ENCODE measurements at regions not wholly inside any gene's neighbourhood (a gene's known extent, or its start where the extent isn't known, plus 50 kb on each side); places are given as distances from the start of the nearest gene placed in this dataset.

DNA sequence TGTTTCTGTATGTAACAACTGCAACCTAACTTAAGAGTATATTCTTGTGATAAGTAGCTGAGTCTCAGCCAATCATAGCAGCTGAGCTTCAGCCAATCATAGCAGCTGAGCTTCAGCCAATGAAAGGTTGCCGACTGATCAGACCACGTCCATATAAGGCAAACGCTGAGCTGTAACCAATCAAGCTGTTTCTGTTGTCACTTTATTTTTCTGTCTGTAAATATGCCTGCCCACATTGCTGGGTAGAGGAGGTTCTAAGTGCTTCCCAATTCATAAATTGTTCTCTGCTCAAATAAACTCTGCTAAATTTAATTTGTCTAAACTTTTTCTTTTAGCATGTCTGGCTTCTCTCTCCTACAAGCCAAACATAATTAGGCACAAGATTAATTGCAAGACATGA lies 231.5 kb upstream of the TCF4 start:
- Mint-ChIP-seq H3K27ac (no peak overlapping the region), H3K4me1 (no peaks in the 10 kb centered on the region), H3K27me3 (ENCODE audit: low read depth) (no peaks in the 10 kb centered on the region), H3K36me3 (ENCODE audit: insufficient read depth in 1 of 3, low read depth in 3 of 3) (no peaks in the 10 kb centered on the region), H3K9me3 (no peaks in the 10 kb centered on the region), H3K4me3 (no peak overlapping the region)
- Histone ChIP-seq H3K4me2 (ENCODE audit: insufficient read depth, insufficient read length, low read length) (no peak overlapping the region), H3K4ac (ENCODE audit: low read depth, low read length) (no peak overlapping the region), H3K9ac (ENCODE audit: extremely low read depth, insufficient read length, low read length) (no peak overlapping the region), H3K14ac (ENCODE audit: insufficient read depth, low read length) (no peak overlapping the region), H4K20me1 (ENCODE audit: control insufficient read depth, insufficient read depth, insufficient read length) (no peaks in the 10 kb centered on the region), H2BK120ac (ENCODE audit: low read depth, low read length, poor library complexity, severe bottlenecking) (no peak overlapping the region), H3K9me3 (ENCODE audit: control insufficient read depth, low read depth, low read length) (no peaks in the 10 kb centered on the region), H3K79me1 (ENCODE audit: insufficient read depth, low read depth, low read length, poor library complexity, severe bottlenecking) (no peaks in the 10 kb centered on the region), H3K18ac (ENCODE audit: insufficient read length, low read depth, low read length) (no peak overlapping the region), H2BK15ac (ENCODE audit: low read depth, low read length) (no peak overlapping the region), H3K4me1 (ENCODE audit: insufficient read depth, low read length) (no peaks in the 10 kb centered on the region), H3K23ac (ENCODE audit: insufficient read length, low read depth, low read length) (no peak overlapping the region), H3K56ac (ENCODE audit: insufficient read length, low read depth, low read length) (no peak overlapping the region), H2AFZ (ENCODE audit: low read length) (no peak overlapping the region), H4K8ac (replicated peaks; ENCODE audit: insufficient read length, low read depth, low read length) (no peak overlapping the region), H2AK5ac (ENCODE audit: insufficient read length, low read length) (no peak overlapping the region), H3K23me2 (ENCODE audit: insufficient read length, low read depth, low read length, poor library complexity, severe bottlenecking) (no peaks in the 10 kb centered on the region), H4K5ac (ENCODE audit: insufficient read length, low read depth, low read length) (no peak overlapping the region), H2BK12ac (ENCODE audit: insufficient read length, low read depth, low read length) (no peak overlapping the region), H2BK5ac (ENCODE audit: insufficient read length, low read length) (no peak overlapping the region), H4K91ac (ENCODE audit: insufficient read length, low read depth, low read length) (no peak overlapping the region), H2BK20ac (ENCODE audit: low read depth, low read length, poor library complexity, severe bottlenecking) (no peak overlapping the region), H3K27me3 (ENCODE audit: insufficient read depth, low read length) (no peaks in the 10 kb centered on the region), H3K27ac (ENCODE audit: insufficient read length, low read depth, low read length) (no peak overlapping the region), H3T11ph (ENCODE audit: low read length) (no peak overlapping the region), H3K79me2 (ENCODE audit: insufficient read depth, low read length) (no peaks in the 10 kb centered on the region)
- no CpG with 5 or more reads among the region's 3 CpGs for WGBS (ENCODE audit: extremely low coverage, insufficient read length, low lambda C conversion rate)
- no peak for TF ChIP-seq CTCF (conservative IDR thresholded peaks at IDR 0.05)
- DNase-seq = no peak
